GM21423 (cell line): ENCODE measurements at regions not wholly inside any gene's neighbourhood (a gene's known extent, or its start where the extent isn't known, plus 50 kb on each side); places are given as distances from the start of the nearest gene placed in this dataset.

ENCODE experiments used
- ATAC-seq: cut with Tn5 transposase; IDR thresholded peaks from one replicate; pipeline ENCODE4 v1.9.1; 2021; ENCODE audit warnings: mild to moderate bottlenecking, moderate library complexity; ENCODE audit not compliant: unreplicated experiment

DNA sequence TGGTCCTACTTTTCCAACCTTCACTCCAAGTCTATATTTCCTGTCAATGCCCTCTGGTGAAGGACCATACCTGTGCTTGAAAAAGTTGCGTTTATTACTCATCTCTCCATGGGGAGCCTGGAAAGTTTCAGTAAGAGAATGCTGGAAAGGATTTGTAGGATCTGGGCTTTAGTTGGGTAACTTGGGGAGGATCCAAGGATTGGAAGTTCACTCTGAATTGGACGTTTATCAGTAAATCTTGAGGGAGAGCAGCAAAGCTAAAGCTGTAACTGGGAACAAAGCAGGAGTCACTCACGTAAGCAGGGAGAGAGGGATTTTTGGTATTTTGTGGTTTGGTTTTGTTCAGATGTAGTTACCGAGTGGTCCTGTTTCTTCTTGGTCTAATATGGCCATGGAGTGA is 51.4 kb upstream of the NPVF start:
- ATAC-seq: no peak

DNA sequence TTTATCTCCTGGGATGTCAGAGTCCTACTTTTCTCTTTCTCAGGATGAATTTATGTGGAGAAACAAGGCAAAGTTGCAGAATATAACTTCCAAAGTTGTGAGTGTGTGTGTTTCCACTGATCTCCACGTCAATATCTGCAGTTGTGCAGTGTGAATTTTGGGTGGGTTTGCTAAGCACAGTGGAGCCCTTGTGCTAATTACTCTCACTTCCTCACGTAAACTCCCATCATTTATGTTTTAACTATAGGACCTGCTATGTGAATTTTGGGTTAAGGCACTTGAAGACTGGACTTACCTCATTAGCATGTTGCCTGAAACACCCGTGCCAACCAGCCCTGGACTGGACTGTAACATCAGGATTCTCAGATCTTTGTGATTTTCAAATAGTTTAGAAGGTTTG is 51.9 kb upstream of the NPVF start:
- no peak for ATAC-seq

DNA sequence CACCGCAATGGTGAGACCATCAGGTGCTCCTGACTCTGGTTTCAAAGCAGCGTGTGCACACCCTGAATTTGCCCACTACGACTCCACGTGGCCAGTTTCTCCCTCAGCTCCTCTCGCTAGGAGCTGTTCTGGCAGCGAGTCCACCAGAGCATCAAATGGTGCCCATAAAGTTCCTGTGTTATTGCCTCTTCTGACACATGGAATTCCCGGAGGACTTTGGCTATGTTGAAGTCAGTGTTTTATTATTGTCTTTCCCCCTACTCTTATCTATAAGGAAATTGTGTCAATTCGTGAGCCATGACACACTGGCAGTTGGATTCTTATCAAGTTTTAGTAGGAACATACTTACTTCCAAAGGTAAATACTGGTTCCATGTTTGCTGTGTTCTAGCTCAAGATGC is 53.9 kb upstream of the NPVF start:
- no peak for ATAC-seq

DNA sequence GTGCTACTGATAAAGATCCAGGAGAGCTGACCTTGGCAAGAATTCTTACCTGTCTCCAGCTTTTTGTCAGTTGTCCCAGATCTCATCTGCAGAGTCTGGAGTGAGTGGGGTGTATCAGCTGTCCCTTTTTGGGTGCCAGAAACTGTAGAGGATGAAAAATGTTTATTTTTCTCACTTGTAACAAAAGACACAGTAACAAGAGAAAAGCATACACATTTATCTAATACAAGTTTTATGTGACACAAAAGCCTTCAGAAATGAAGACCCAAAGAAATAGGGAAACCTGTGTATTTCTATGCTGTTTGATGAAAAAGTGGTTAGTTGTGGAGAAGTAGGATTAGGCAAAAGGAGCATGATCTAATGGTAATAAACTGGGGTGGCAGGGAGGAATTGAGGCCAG is 58.5 kb upstream of the NPVF start:
- ATAC-seq: no peak

DNA sequence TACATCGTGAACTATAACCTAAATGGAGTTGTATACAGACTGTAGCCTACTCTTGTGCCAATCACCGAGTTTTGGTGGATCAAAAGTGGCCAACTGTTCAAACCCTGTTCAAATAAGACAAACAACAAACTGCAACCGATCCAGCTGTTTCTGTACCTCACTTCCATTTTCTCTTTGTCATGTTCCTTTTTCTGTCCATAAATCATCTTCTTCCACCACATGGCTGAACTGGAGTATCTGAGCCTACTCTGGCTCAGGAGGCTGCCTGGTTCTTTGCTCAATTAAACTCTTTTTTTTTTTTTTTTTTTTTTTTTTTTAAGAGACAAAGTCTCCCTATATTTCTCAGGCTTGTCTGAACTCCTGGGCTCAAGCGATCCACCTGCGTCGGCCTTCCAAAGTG is 59.0 kb upstream of the NPVF start:
- no peak for ATAC-seq

DNA sequence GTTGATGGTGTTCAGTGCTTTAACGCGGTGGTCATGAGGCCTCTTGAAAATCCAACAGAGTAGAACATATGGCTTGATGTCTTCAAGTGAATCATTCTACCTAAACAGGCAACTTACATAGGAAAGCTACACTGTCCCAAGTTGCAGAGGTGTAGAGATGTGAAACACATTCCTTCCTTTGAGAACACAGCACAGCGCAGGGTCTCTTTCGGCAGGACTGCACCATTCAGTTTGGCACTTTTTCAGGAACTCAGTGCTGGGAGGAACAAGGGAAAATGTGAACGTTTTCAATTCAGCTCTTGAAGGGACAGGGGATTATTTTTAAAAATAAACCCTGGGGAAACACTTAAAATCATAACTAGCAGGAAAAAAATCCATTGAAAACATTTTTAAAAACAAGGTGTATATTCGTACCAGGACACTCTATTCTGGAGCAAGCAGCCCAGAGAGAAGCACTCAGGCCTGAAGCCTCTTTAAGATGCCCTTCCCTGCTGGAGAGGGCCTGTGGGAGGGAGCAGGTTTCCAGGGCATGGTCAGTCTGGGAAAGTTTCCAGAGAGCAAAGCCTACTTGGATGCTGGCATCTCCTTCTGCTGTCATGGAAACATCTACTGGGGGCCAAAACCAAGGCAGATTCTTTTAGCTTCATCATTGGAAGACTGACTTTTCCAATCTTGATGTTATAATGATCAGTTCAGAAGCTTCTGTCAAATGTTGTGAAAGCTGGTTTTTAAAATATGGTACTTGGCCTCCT is 60.4 kb upstream of the NPVF start:
- ATAC-seq: no peak

DNA sequence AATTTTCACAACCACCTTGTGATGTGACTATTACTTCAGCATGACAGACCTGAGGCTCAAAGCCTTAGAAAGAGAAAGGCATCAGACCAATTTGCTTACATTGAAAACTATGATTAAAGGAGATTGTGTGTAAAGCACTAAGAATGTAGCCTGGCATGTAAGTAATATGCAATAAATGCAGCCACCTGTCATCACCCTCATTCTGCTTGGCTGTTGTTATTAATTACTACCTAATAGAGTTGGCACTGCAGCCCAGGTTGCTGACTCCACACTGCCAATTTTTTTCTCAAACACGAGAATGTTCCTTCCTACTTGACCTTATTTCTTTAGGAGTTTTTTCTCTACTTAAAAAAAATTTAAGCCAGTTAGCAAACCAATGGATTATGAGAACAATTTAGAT is 61.2 kb upstream of the NPVF start:
- ATAC-seq: no peak

DNA sequence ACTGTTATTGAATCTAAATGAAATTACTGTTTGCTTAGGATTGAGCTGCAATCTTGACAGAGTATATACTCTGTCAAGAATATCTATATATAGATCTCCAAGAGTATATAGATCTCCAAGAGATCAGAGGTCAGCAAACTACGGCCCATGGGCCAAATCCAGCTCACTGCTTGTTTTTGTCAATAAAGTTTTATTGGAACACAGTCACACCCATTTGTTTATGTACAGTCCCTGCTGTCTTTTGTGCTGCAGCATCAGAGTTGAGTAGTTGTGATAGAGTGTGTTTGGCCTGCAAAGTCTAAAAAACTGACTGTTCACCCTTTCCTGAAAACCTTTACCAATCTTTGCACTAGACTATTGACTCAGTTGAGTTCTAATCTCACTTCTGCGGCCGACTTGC is 66.3 kb upstream of the NPVF start:
- no peak for ATAC-seq

DNA sequence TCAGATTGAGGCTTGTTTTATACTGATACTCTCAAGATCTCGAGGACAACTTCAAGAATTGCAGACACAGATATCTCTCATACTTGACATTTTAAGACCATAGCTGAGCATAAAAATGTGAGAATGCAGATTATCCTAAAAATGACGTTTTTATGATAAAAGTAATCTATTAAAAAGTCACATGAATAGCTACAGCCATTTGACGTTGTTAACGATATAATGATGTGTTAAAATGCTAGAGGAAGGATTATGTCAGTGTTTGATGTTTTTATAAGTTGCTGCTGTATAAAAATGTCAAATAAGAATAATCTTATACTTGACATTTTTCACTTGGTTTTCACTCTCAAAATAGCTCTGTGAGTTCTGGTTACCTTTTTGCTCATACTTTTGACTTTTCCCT is 67.1 kb upstream of the NPVF start:
- ATAC-seq: no peak

DNA sequence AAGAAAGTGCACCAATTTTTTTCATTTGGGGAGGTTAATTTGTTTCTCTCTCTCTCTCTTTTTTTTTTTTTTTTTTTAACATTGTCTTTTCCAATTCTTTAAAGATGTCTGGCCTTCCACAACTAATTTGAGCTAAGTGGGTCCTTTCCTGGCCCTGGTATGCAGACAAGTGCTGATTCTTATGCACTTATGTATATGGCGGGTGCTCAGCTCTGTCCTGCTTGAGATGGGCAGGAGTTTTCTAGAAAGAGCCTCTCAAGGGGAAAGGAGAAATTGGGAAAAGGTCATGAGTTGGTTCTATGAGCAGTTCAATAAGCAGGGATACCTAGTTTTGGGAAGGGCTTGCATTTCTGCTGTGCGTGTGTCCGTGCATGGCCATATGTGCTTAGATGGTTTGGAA is 67.8 kb upstream of the NPVF start:
- ATAC-seq: no peak

DNA sequence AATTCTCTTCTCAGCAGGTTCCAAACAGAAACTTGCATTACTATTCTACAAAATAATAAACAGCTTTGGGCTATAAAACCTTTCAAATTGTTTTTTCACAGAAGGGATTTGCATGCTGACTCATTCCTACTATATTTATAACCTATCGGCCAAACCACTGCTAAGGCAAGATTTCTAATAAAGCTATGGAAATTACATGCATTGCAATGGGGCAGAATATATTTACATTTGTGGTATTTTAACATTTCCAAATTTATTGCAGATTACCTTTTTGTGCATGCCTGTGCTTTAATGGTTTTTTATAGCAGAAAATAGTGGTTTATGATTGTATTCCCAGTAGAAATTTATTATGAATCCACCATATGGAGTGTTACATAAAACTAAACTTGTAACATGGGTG is 69.0 kb upstream of the NPVF start:
- no peak for ATAC-seq

DNA sequence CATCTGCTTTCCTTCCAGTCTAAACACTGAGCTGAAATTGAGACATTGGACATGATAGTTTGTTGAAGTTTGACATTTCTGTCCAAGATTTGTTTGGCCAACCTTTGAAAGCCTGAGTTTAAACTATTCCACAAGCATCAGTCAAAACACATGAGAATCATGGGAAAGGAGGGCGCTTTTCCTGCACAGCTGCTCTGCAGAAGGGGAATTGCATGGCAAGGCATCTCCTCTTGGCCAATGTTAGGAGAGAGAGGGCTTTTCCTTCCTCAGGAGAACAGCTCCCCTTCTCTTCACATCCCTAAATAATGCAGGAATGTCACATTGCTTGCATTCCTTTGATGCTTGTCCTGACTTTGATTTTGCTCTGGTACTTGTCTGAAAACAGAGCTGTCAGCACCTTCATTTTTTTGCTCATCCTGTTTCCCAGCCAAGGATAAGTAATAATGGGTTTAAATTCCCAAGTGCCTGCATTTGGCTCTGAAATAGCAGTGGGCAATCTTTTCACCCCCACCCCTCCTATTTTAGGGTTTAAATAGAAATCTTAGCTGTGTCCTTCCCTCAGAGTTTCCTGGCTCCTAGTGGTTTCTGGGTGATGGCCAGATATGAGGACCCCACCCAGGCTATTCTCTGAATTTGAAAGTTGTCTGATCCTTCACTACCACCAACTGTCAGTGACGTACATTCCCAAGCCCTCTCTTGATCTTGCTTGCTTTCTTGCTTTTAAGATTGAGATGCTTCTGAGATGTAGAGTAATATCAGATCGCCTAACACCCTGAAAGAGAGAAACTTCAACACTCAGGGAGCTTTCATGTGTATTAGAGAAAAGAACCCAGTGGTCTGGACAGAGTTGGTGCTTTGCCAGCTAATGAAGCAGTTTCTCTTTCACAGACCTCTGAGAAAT is 75.2 kb upstream of the NPVF start:
- ATAC-seq: no peak

DNA sequence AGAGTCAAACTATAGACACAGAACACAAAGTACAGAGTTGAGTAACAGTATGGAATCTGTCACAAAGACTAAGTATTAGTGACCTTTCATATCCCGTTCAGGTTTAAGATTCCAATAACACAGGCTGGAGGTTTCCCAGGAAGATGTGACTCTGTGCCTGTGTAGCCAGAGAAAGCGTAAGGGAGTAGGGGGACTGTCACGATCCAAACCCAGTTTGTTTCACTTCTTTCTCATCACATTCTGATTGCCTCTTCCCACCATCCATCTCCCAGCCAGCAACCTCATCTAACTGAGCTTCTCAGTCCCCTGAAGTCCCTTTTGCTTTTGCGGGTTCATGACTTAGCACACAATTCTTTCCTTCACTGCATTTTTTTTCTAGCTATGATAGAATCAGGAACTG is 76.4 kb upstream of the NPVF start:
- no peak for ATAC-seq

DNA sequence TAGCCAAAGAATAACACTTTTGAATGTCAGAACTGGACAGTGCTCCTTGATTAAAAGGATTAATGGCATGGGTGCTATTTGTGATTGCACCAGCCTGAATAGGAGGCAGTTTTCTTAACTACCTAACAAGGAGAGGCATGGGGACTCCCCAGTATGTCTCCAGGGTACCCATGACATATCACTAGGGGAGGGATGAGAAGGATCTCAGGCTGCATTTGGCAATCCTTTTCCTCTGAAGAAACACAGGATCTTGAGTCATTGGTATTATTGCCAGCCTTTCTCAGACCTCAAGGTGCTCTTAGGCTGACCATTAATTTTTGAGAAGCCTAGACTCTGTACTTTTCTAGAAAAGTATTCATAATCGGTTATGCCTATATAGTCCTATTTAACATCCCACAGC is 77.5 kb upstream of the NPVF start:
- no peak for ATAC-seq

DNA sequence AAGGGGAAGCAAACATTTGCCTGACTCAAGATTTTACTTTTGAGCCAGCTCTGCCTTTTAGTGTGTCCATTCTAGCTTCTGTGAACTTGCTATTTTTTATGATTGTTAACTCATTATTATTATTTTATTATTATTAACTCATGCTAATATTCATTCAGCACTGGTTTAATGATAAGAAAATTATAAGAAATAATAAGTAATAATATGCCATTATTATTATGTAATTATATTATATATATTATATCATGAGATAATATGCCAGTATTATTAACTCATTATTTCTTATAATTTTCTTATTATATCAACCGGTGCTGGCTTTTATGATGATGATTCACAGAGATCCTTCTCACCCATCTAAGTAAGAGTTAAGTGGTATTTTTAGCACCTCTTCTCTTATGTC is 79.3 kb upstream of the NPVF start:
- ATAC-seq: no peak

DNA sequence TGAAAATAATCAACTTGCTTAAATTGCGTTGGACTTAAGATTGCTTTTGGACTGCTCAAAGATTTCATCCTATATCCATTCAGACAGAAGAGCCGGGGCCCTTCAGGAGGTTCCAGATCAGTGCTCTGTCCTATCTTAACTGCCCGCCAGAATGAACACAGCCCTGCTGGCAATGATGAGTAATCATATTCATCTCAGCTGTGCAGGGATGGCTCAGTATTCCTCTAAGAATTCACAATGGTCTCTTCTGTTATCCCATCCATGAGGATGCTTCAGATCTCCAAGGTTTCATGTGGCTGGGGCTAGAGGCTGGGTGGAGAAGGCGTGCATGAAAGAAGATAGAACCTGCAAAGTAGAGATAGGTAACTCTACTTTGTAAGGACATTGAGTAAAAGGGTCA is 80.0 kb upstream of the NPVF start:
- ATAC-seq: no peak

DNA sequence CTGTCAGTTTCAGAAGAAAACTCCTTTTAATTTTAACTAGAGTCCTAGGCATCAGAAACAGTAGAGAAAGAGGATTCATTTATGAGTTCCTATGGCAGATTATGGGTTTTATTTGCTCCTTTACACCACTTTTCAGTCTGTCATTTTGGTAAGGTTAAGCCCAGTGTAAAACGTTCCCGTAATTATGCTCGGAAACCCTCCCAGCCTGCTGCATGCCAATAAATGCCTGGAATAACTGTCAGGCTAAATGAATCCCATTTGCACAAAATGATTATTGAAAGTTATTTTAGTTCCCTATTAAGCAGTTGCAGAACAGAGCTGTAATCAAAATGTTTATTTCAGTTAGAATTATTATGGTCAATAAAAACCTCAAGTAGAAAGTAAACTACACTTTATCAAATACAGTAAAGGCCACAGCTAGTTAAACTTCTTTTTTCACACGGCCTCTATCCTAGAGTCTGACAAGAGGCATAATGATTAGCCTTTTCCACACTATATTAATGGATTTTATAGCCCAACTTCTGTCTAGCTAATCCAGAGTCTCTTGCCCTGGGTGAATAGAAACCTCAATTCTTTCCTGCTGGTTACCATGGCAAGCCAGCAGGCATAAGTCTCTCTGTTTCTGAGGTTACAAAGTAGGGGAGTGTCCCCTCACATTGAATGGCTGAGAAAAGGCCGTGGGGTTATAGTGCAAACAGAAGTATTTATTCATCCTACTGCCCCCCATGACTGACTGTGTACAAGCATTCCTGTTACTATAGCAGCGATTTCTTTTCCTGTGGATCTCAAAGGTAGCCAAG is 80.8 kb upstream of the NPVF start:
- no peak for ATAC-seq

DNA sequence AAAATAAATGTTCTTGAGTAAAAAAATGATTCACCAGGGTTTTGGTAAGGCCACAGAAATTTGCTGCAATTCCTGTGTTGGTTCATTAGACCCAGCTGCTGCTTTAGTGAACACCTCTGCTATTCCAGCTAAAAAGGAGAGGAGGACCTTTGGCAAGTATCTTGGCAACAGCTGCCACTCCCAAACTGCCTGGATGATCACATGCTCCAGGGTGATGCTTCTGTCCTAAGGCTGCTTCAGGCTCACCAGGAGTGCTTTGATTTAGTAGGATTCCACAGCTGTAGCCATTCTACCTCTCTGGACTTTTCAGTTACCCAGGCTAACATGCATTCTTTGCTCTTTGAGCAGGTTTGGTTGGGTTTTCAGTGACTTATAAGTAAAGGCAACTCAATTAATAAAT is 82.6 kb upstream of the NPVF start:
- no peak for ATAC-seq

DNA sequence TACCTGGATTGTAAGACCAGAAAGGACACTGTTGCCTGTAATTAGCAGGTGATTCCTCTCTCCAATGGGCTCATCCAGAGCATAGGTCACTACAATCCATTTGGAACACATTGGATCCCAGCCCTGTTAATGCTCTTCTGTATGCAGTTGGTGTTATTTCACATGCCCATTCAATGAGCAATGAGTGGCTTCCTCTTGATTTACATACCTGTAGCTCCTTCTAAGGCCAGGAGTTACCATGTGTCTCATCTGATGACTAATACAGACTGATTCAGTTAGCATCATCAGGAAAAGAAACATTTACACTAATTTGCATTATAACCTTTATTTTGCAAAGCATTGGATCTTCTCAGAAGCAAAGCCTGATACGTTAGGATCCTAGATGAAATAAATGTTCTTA is 83.1 kb upstream of the NPVF start:
- no peak for ATAC-seq

DNA sequence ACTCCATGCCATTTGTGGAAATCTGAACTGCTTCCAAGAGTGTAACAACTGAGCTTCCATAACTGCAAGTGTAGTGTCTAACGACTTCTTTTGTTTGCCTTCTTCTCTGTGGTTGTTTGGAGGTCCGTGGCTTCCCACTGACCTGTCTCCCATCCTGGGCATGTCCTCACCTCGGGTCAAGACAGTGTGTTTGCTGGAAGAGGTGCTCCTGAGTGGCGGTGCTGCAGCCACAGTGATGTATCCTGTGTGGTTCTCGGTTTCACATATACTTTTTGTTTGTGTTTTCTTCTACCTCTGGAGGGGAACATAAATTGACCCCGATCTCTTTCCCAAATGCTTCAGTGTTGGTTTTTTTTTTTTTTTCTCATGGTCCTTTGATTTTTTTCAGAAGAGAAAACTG is 84.7 kb upstream of the NPVF start:
- no peak for ATAC-seq

DNA sequence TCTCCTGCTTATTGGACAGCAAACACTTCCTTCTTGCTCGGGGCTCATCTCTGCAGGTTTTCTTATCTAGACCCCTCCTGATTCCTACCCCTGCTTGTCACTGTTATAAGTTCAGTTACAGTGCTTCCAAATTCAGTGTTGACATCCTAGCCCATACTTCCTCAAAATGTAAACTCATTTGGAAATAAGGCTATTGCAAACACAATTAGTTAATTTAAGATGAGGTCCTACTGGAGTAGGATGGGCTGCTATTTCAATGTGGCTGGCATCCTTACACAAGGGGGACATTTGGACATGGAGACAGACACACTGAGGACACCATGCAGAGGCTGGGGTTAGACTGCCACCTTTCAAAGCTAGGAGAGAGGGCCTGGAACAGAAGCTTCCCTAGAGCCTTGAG is 85.2 kb upstream of the NPVF start:
- no peak for ATAC-seq
